Upper lobe of right lung (tissue), 1 donor: ENCODE measurements at regions not wholly inside any gene's neighbourhood (a gene's known extent, or its start where the extent isn't known, plus 50 kb on each side); places are given as distances from the start of the nearest gene placed in this dataset.

Experiments used
- ATAC-seq: fragments of 200-7000 bp; cut with Tn5 transposase; one replicate; pipeline ENCODE4 v1.9.1; 2020; ENCODE audit warnings: mild to moderate bottlenecking, moderate library complexity
- DNase-seq: peaks from one replicate; pipeline ENCODE4 v3.0.0-alpha.2; 2020
- H3K27ac ChIP-seq: fragments of 200-600 bp; one replicate; pipeline ENCODE4 v1.8.0; 2022
- H3K27me3 ChIP-seq: fragments of 200-600 bp; one replicate; pipeline ENCODE4 v1.8.0; 2022; ENCODE audit warnings: mild to moderate bottlenecking
- H3K36me3 ChIP-seq: fragments of 200-600 bp; one replicate; pipeline ENCODE4 v1.8.0; 2022
- H3K4me1 ChIP-seq: fragments of 200-600 bp; one replicate; pipeline ENCODE4 v1.8.0; 2022
- H3K4me3 ChIP-seq: fragments of 200-600 bp; one replicate; pipeline ENCODE4 v1.8.0; 2022; ENCODE audit warnings: mild to moderate bottlenecking
- H3K9me3 ChIP-seq: fragments of 200-600 bp; one replicate; pipeline ENCODE4 v1.8.0; 2022
- CTCF ChIP-seq: fragments of 200-600 bp; IDR thresholded peaks from one replicate; pipeline ENCODE4 v1.8.0; 2022; ENCODE audit warnings: antibody characterized with exemption
- intact Hi-C: fragments of 100-400 bp; cut with DNase I; formaldehyde crosslinking; loops from one replicate; pipeline ENCODE4 v1.11.0; 2022
- donor health status: DM: no; HTN: yes; CAD: no; lungs with severe emphysema.

GRCh38 chr5:153347611-153348010 is 142.9 kb upstream of the GRIA1 start:
- H3K9me3 ChIP-seq, result no peaks in the 10 kb centered on the region
- H3K4me1 ChIP-seq, result no peaks in the 10 kb centered on the region
- H3K27ac ChIP-seq, result no peak overlapping the region
- no peak overlapping the region for H3K4me3 ChIP-seq
- no peaks in the 10 kb centered on the region for H3K36me3 ChIP-seq
- ATAC-seq (no peak), DNase-seq (no peak)
- no peak for TF ChIP-seq CTCF
- H3K27me3 ChIP-seq, result no peaks in the 10 kb centered on the region
- intact Hi-C loops, result no loop called here

- no peaks in the 10 kb centered on the region for H3K36me3 ChIP-seq
- intact Hi-C loops, result no loop called here
- H3K27ac ChIP-seq, result no peak overlapping the region
- no peaks in the 10 kb centered on the region for H3K9me3 ChIP-seq
- no peak for TF ChIP-seq CTCF
- DNase-seq (no peak), ATAC-seq (no peak)
- H3K27me3 ChIP-seq, result no peaks in the 10 kb centered on the region
- no peaks in the 10 kb centered on the region for H3K4me1 ChIP-seq
- no peak overlapping the region for H3K4me3 ChIP-seq
Measured at GRCh38 chr5:153350175-153350883, 140.1 kb upstream of the GRIA1 start.

GRCh38 chr5:153352685-153353219 is 137.7 kb upstream of the GRIA1 start:
- TF ChIP-seq CTCF, result no peak
- no peaks in the 10 kb centered on the region for H3K9me3 ChIP-seq
- intact Hi-C loops, result no loop called here
- DNase-seq (no peak), ATAC-seq (no peak)
- no peak overlapping the region for H3K4me3 ChIP-seq
- no peaks in the 10 kb centered on the region for H3K36me3 ChIP-seq
- no peak overlapping the region for H3K27ac ChIP-seq
- no peaks in the 10 kb centered on the region for H3K27me3 ChIP-seq
- H3K4me1 ChIP-seq, result no peaks in the 10 kb centered on the region

GRCh38 chr5:153357493-153358112 is 132.9 kb upstream of the GRIA1 start:
- H3K36me3 ChIP-seq, result no peaks in the 10 kb centered on the region
- no peaks in the 10 kb centered on the region for H3K4me1 ChIP-seq
- no peaks in the 10 kb centered on the region for H3K27me3 ChIP-seq
- DNase-seq, result no peak
- no peak for TF ChIP-seq CTCF
- no peak overlapping the region for H3K4me3 ChIP-seq
- no peaks in the 10 kb centered on the region for H3K9me3 ChIP-seq
- H3K27ac ChIP-seq, result no peak overlapping the region
- ATAC-seq, result no peak
- intact Hi-C loops, result no loop called here

GRCh38 chr5:153358315-153358976 is 132.0 kb upstream of the GRIA1 start:
- no peaks in the 10 kb centered on the region for H3K9me3 ChIP-seq
- no peak overlapping the region for H3K4me3 ChIP-seq
- no peak for DNase-seq
- no peak for ATAC-seq
- TF ChIP-seq CTCF, result no peak
- H3K4me1 ChIP-seq, result no peaks in the 10 kb centered on the region
- intact Hi-C loops, result no loop called here
- no peaks in the 10 kb centered on the region for H3K36me3 ChIP-seq
- H3K27me3 ChIP-seq, result no peaks in the 10 kb centered on the region
- H3K27ac ChIP-seq, result no peak overlapping the region
